ENCODE measurements at regions not wholly inside any gene's neighbourhood (a gene's known extent, or its start where the extent isn't known, plus 50 kb on each side); places are given as distances from the start of the nearest gene placed in this dataset.

GRCh38 chr5:143657647-143658285, 154.2 kb upstream of the HMHB1 start:
- DNase-seq (ENCODE audit: low read depth, low spot score) = no peak
- CTCF ChIA-PET = no interaction called here

GRCh38 chr5:143653766-143654282, 158.1 kb upstream of the HMHB1 start:
- no TSS peak for BruUV-seq (replicated peaks)
- Histone ChIP-seq H3K4me3 (ENCODE audit: low read depth in 2 of 2, low read length in 2 of 2) (no peak overlapping the region), H3K27me3 (ENCODE audit: control insufficient read depth, insufficient read depth, low read length) (no peaks in the 10 kb centered on the region), H3K4me1 (ENCODE audit: control insufficient read depth, insufficient read depth, low read length) (no peaks in the 10 kb centered on the region), H3K36me3 (ENCODE audit: control insufficient read depth, insufficient read depth, low read length) (no peaks in the 10 kb centered on the region), H3K9me3 (ENCODE audit: control insufficient read depth, insufficient read depth, low read depth, low read length) (no peaks in the 10 kb centered on the region), H3K27ac (ENCODE audit: low read length) (no peak overlapping the region)
- no peak for ATAC-seq
- TF ChIP-seq CTCF (IDR thresholded peaks at IDR 0.05) (no peak), TCF7L2 (IDR thresholded peaks at IDR 0.05; ENCODE audit: low read depth, low read length) (no peak), POLR2AphosphoS5 (IDR thresholded peaks at IDR 0.05; ENCODE audit: low read depth, low read length) (no peak), SIN3A (IDR thresholded peaks at IDR 0.05; ENCODE audit: borderline replicate concordance, insufficient read depth, low read depth, low read length) (no peak), REST (IDR thresholded peaks at IDR 0.05; ENCODE audit: insufficient read depth in 1 of 2, low read depth in 2 of 2, low read length in 1 of 2) (no peak)
- in situ Hi-C loops (cut with HindIII; ENCODE audit: low pct_unique_long_range_greater_than_20kb, low sequenced_read_pairs) (no loop called here), intact Hi-C loops (cut with micrococcal nuclease; ENCODE audit: unreplicated experiment) (no loop called here)
- ChIA-PET CTCF (no interaction called here), POLR2A (no interaction called here)
- DNase-seq (ENCODE audit: low read depth, low spot score) = no peak

More at GRCh38 chr5:143657647-143658285, 154.2 kb upstream of the HMHB1 start:
- H3K27me3 ChIP-seq (ENCODE audit: control insufficient read depth, insufficient read depth, low read length) = no peaks in the 10 kb centered on the region
- H3K4me1 ChIP-seq (ENCODE audit: control insufficient read depth, insufficient read depth, low read length) = peaks cover 3% of the 10 kb centered on the region; the same call in 1 of the 2 replicates
- ATAC-seq = no peak; the same call in 1 of the 2 replicates
- no peak overlapping the region for H3K27ac ChIP-seq (ENCODE audit: low read length)
- BruUV-seq (replicated peaks) = no TSS peak
- POLR2A ChIA-PET = no interaction called here
- no peak overlapping the region for H3K4me3 ChIP-seq (ENCODE audit: low read depth in 2 of 2, low read length in 2 of 2)
- no peak for TF ChIP-seq POLR2AphosphoS5 (IDR thresholded peaks at IDR 0.05; ENCODE audit: low read depth, low read length)
- no peak for TF ChIP-seq CTCF (IDR thresholded peaks at IDR 0.05)
- TF ChIP-seq REST (IDR thresholded peaks at IDR 0.05; ENCODE audit: insufficient read depth in 1 of 2, low read depth in 2 of 2, low read length in 1 of 2) = no peak
- no peak for TF ChIP-seq TCF7L2 (IDR thresholded peaks at IDR 0.05; ENCODE audit: low read depth, low read length)
- no peak for TF ChIP-seq SIN3A (IDR thresholded peaks at IDR 0.05; ENCODE audit: borderline replicate concordance, insufficient read depth, low read depth, low read length)
- no peaks in the 10 kb centered on the region for H3K36me3 ChIP-seq (ENCODE audit: control insufficient read depth, insufficient read depth, low read length)
- intact Hi-C loops (cut with micrococcal nuclease; ENCODE audit: unreplicated experiment) (no loop called here), in situ Hi-C loops (cut with HindIII; ENCODE audit: low pct_unique_long_range_greater_than_20kb, low sequenced_read_pairs) (no loop called here)
- no peaks in the 10 kb centered on the region for H3K9me3 ChIP-seq (ENCODE audit: control insufficient read depth, insufficient read depth, low read depth, low read length)
